ENCODE measurements at regions not wholly inside any gene's neighbourhood (a gene's known extent, or its start where the extent isn't known, plus 50 kb on each side); places are given as distances from the start of the nearest gene placed in this dataset.

DNA sequence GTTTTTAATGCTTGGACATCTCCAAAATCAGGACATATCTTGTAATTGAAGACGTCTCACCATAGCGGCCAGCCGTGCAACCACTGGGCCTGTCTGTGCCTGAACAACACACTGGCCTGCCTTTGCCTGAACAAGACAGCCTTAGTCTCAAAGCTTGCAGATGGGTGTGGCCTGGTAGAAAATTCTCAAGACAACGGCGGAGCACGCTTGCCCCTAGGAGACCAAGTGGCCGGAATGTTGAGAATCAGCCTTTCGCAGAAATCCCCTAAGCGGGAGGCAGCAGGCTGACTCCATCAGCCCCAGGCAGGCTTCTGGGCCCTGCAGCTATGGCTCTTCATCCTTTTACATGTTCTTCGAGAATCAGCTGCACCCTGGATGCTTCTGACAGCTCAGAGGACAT lies 98.0 kb upstream of the C1orf174 start:
- TF ChIP-seq, protein P1, sequence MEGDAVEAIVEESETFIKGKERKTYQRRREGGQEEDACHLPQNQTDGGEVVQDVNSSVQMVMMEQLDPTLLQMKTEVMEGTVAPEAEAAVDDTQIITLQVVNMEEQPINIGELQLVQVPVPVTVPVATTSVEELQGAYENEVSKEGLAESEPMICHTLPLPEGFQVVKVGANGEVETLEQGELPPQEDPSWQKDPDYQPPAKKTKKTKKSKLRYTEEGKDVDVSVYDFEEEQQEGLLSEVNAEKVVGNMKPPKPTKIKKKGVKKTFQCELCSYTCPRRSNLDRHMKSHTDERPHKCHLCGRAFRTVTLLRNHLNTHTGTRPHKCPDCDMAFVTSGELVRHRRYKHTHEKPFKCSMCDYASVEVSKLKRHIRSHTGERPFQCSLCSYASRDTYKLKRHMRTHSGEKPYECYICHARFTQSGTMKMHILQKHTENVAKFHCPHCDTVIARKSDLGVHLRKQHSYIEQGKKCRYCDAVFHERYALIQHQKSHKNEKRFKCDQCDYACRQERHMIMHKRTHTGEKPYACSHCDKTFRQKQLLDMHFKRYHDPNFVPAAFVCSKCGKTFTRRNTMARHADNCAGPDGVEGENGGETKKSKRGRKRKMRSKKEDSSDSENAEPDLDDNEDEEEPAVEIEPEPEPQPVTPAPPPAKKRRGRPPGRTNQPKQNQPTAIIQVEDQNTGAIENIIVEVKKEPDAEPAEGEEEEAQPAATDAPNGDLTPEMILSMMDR (IDR thresholded peaks at IDR 0.05): no peak
- TF ChIP-seq POLR2A (IDR thresholded peaks at IDR 0.05): no peak

Data from thyroid gland (tissue), 4 donors.